AG04450 (cell line): ENCODE measurements at regions not wholly inside any gene's neighbourhood (a gene's known extent, or its start where the extent isn't known, plus 50 kb on each side); places are given as distances from the start of the nearest gene placed in this dataset. TPM values are rescaled to one million over a fixed set of nuclear protein-coding genes. Genes with fewer than 3 reads are reported as not detected.
"Not testable (repeated sequence)": the region's sequence is repeated elsewhere in the genome, so short reads cannot be mapped to it uniquely, and the experiment has no call there.

Experiments
- CTCF ChIA-PET: fragments of 300-600, 350-600 bp; formaldehyde crosslinking; extraction: SDS; loops from one replicate; lab custom pipeline; 2022; ENCODE audit warnings: antibody characterized with exemption, inconsistent platforms; lab: Charles Lee
- POLR2A ChIA-PET: fragments of 350-600 bp; formaldehyde crosslinking; extraction: SDS; loops from one replicate; lab custom pipeline; 2021; ENCODE audit warnings: antibody characterized with exemption, inconsistent platforms; lab: Yijun Ruan, JAX
- DNase-seq: peaks from one replicate; pipeline ENCODE4 v3.0.0-alpha.2; 2011; ENCODE audit warnings: low read depth, low spot score
- H3K27ac ChIP-seq: one replicate; pipeline ENCODE4 v1.5.1; 2012; ENCODE audit warnings: low read depth, low read length, control low read depth
- H3K27me3 ChIP-seq: one replicate; pipeline ENCODE4 v1.6.0; 2012; ENCODE audit warnings: low read length; ENCODE audit not compliant: control insufficient read depth, insufficient read depth
- H3K4me3 ChIP-seq: 2 replicates; pipeline ENCODE4 v1.5.1; 2011; ENCODE audit warnings: mild to moderate bottlenecking, low read depth, low read length, control low read depth
- H3K9me3 ChIP-seq: 2 replicates; pipeline ENCODE4 v1.5.1; 2012; ENCODE audit warnings: low read length; ENCODE audit not compliant: control insufficient read depth, insufficient read depth
- CTCF ChIP-seq: IDR thresholded peaks from 2 replicates; pipeline ENCODE4 v1.5.1; 2011; ENCODE audit warnings: low read depth, low read length, control low read depth, inconsistent platforms
- small RNA-seq: library from RNA; depleted of rRNA; stranded (forward); fragments of <200 nt; gene quantifications from one replicate; pipeline ENCODE3, GENCODE V24; 2012; ENCODE audit warnings: low read depth; ENCODE audit not compliant: insufficient read length

GRCh38 chr15:22735781-22736180, 50.7 kb upstream of the NIPA1 start:
- Histone ChIP-seq H3K9me3 (no peaks in the 10 kb centered on the region), H3K27ac (no peak overlapping the region), H3K4me3 (no peak overlapping the region), H3K27me3 (no peaks in the 10 kb centered on the region)
- no peak for DNase-seq
- CTCF ChIA-PET: no interaction called here
- POLR2A ChIA-PET: no interaction called here
- no peak for TF ChIP-seq CTCF

GRCh38 chr15:22736200-22736599, 50.2 kb upstream of the NIPA1 start:
- H3K27ac ChIP-seq, H3K4me3 ChIP-seq, POLR2A ChIA-PET, H3K27me3 ChIP-seq, DNase-seq, H3K9me3 ChIP-seq, CTCF ChIA-PET: not testable (repeated sequence)

Small RNA genes in the stretch of these regions (small RNA-seq; reads per million reads assigned to genes)
- gene AC138649.4: not detected
- gene RN7SL495P: not detected
